GM19351 (cell line): ENCODE measurements at regions not wholly inside any gene's neighbourhood (a gene's known extent, or its start where the extent isn't known, plus 50 kb on each side); places are given as distances from the start of the nearest gene placed in this dataset.
A peak's percentile ranks its signal among the peaks of the same experiment; 100 is the strongest.

Experiments used
- ATAC-seq: cut with Tn5 transposase; IDR thresholded peaks from one replicate; pipeline ENCODE4 v1.9.1; 2021; ENCODE audit warnings: mild to moderate bottlenecking, moderate library complexity; ENCODE audit not compliant: unreplicated experiment

DNA sequence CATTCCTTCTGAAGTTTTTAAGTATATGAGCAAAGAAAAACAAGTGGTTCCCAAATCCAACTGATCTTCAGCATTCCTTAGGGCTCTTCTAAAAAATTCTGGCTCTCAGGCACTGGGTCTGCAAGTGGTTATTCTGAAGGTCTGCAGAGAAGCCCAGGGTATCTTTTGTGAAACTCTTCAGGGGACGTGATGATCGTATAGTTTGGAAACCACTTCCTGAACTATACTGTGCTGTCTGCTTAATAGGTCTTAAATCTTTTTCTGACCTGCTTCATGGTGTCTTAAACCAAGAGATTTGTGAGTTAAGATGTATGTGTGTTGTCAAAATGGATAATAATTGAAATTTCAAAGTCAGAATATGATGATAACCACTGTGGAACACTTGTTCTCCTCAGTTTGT, 115.5 kb downstream of the LHX9 start:
- ATAC-seq = no peak

DNA sequence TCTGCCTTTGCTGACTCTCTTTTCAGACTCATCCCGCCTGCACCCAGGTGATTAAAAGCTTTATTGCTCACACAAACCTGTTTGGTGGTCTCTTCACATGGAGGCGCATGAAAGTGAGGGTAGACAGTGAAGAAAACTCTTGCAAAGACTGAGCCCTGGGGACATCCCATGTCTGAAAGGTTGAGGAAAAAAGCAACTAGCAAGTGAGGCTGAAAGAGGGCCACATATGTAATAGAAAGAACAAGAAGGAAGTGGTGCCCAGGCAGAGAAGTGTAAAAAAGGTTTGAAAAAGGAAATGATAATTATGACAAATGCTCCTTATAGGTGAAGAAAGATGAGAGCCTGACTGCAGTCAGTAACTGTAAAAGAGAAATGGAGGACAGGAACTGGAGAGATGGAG, 115.9 kb upstream of the NEK7 start:
- no peak for ATAC-seq

DNA sequence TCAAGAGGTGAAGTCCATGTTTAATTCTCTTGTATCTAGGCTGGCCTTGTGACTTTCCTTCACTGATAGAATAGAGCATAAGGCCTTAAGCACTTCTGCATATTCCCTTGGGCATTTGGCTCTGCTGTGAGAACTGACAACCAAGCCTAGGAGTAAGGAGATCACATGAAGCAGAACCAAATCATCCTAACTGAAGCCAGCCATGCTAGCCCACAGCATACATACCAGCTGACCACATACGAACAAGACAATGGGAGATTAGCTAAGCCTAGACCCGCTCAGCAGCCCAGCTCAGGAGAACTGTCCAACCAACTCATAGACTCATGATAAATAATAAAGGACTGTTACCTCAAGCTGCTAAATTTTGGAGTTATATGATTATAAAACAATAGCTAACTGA, 114.6 kb upstream of the NEK7 start:
- ATAC-seq = no peak

DNA sequence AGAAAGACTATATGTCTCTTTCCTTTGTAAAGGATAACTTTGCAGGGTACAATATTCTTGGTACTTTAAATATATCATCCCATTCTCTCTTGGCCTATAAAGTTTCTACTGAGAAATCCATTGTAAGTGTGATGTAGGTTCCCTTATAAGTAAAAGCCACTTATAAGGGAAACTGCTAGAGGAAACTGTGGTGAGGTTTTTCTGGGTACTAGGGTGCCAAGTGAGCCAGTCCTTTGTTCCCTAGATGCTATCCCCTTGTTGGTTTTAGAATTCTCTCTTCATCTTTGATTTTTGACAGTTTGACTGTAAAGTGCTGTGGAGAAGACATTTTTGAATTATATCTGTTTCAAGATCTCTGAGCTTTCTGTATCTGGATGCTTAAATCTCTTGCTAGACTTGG, 108.9 kb upstream of the NEK7 start:
- ATAC-seq = no peak

DNA sequence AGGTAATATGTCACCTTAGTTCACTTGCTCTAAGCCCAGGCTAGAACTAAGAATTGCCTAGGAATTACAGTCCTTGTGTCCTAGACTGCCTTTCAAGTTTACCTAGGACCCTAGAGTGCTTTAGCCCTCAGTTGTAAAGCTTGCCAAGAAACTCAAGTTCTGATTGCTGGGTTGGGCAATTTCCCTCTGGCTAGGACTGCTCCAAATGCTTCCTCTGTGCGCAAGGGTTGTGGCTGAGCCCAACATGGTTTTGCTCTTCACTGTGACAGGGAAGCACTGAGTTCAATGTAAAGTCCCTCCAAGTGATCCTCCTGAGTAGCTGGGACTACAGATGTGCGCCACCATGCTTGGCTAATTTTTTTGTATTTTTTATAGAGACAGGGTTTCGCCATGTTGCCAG, 102.3 kb upstream of the NEK7 start:
- ATAC-seq = no peak

DNA sequence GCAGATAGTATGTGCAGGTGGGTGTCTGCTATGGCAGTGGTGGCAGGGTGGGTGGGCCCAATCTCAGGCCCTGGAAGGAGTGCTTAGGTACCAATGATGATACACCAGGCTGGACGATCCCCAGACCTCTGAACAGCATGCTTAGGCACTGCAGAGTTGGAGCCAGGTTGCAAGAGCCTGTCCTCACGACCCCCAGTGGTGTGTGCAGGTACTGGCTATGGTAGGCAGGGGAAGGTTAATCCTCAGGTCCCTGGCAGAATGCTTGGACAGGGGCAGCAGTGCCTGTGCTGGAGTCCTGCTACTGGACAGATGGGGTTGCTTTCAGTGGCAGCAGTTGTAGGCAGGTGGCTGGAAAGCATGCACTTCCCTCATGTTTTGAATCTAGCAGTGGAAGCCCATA, 100.5 kb upstream of the NEK7 start:
- ATAC-seq = peak; percentile 92

DNA sequence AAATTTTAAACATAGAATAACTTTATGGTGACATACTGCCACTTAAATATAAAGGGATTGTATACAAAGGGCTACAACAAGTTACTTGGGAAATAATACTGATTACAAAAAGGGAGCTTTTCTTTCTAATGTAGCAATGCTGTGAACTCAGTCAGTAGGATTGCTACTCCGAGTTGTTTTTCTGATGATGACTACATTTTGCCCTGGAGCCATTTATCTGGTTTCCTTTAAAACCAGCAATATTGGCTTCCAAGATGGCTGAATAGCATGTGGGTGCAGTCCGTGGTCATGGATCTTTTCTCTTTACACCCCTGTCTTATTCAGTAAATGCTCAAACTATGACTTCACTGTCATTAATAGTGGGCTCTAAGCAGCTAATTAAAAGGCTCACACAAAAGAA, 92.6 kb upstream of the NEK7 start:
- ATAC-seq = no peak

DNA sequence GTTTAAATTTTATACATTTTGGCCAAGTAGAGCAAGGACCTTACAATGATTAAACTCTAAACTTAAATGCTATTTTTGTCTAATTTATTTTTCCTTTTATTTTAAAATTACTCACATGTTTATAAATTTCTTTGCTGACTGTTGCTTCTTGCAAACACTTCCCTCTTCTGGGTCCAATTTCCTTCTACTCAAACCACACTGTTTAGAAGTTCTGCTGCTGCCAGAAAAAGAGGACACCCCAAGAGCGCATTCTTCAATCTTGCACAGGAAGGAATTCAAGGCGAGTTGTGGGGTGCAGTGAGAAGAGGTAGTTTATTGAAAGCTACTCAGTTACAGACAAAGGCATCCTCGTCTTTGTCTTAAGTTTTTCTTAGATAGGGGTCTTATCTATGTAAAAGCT, 88.5 kb upstream of the NEK7 start:
- ATAC-seq = no peak

DNA sequence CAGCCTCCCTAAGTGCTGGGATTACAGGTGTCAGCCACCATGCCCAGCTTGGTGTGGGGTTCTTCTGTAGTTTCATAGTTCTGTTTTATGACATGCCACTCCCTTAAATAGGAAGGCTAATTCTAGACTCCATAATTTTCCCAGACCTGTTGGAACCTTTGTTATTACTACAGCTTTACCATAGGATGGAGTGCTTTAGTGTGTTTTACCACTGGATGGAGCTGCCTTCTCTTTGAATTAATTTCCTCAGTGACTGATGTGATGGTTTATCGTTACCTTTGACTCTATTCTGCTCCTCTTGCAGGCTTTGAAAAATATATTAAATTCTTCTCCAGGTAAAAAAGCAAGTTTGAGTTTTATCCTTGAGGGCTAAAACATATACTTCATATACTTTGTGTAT, 84.6 kb upstream of the NEK7 start:
- no peak for ATAC-seq

DNA sequence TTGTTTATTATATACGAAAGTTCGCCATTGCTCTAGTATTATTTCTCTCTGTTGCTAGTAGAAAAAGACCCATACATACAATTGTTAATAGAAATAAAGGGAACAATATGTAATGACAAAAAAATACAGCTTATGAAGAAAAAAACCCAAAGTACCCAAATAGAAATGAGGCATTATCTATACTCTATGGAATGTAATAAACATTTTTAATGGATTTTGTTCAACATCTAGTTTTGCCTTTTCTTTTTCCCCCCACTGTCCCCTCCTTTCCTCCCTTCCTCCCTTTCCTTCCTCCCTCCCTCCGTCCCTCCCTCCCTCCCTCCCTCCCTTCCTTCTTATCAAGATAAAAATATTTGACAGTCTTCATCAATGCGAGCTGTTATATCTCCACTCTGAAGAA, 81.5 kb upstream of the NEK7 start:
- no peak for ATAC-seq

DNA sequence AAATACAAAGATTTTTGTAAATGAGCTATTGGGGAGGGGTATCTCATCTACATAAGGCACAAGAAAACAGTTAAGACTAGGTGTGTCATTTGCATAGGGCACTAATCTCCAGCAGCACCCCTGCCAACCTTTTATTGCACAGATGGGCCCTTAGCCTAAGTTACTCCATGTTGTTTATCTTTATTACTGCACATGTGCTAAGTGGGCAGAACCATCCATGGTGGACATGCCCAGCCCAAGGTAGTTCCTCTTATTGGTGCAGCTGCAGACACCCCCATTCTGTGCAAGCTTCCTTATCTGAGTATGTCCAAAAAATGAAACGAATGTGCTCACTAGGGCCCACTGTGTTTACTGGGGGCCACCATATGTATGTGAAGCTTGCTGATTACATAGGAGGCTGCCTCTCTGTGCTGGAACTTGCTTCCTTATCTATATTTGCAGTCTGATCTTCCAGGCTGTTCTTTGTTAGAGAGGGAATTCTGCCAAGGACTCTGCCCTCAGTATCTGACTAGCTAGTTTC, 77.3 kb upstream of the NEK7 start:
- no peak for ATAC-seq

DNA sequence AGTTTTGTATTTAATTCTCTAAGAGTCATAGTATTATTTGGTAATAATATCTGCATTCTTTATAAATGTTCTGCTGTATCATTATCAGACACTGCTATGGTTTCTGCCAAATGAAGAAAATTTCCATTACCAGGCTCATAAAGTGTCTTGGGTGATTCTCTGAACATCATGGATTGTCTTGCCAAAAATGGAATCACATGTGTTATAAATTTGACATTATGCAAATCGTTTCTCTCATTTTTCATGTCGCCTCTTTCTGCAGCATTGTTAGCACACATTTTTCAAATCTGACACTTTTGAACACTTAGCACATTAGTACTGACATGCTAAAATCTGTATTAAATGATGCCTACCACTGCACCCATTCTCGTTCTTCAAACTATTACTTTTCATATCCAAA, 74.2 kb upstream of the NEK7 start:
- no peak for ATAC-seq

DNA sequence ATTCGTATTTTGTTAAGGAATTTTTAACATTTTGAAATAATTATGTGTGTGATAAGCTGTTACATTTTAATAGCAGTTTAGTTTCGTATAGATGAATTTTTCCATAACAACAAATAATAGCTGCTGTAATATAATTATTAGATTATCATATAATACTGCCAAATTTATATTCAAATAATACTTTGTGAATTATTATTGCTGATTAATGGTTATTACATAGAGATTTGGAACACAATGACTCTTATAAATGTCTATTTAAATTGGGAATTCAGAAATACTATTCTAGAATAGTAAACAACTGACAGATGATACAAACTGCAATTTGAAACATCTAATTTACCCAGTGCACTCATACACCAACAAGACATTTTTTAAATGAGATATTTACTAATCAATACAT, 73.2 kb upstream of the NEK7 start:
- ATAC-seq = no peak

DNA sequence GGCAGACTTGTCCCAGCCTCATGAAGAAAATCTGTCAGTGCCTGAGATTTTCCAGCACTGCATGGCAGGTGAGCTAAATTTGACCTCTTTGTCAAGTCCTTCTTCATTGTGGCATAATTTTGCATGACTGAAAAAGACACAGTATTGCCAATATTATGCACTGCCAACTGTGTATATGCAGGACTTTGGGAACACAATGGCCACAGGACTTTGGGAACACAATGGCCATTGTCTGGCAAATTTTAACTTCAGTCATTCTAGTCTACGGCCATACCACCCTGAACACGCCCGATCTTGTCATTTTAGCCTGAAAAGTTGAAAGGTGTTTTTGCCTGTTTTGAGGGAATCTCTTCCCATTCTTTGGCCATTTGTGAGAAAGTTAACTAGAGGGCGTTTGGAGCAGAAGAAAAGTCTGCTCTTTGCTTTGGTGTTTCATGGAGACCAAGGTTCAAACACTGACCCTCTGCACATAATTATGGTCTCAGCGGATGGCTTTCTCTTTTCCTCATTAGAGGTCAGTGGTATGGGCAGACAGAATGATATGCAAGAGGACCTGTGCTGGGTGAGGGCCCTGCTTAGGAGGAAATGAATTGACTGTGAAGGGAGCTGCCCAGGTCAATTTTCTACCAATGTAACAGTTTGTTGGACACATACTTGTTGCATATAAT, 72.4 kb upstream of the NEK7 start:
- no peak for ATAC-seq

DNA sequence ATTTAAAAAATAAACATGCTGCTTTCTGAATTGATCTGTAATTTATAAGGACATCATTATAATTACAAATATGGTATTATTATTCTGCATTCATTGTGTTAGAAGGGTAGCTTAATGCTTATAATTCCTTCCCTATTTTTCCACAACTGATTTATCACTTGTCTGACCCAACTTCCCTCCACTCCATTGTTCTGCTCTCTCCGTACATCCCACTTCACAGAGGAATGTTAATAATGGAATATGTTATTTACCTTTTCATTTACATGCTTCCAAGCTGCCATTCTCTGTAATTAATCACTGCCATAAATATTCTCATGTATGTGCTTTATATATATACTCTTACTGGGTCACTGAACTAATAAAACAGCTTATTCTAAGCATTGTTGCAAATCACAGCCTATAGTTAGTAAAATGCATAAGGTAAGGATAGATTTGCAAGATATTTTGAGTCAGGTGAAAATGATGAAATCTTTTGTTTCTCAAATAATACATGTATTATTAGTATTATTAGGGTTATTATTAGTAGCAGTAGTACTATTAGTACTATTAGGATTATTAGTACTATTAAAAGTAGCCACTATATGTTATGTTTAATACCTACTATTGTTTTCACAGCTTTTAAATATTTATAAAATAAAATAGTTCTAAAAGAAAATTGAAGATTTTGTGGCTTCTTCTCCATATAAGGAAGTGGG, 70.6 kb upstream of the NEK7 start:
- no peak for ATAC-seq

DNA sequence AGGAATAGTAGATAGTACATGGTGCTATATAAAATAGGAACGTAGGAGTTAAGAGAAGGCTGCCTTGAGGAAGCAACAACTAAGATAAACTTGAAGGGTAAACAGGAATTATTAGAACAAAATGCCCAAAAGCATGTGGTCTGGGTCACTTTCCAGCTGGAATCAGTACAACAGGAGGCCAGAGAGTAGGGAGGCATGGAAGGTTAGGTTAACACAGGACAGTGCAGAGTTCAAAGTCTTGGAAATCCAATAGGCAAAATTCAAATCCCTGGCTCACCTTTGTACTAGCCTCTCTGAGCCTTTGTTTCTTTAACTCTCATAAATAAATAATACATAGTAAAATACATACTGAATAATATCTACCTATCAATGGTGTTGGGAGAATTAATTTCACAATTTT, 69.0 kb upstream of the NEK7 start:
- ATAC-seq = no peak

DNA sequence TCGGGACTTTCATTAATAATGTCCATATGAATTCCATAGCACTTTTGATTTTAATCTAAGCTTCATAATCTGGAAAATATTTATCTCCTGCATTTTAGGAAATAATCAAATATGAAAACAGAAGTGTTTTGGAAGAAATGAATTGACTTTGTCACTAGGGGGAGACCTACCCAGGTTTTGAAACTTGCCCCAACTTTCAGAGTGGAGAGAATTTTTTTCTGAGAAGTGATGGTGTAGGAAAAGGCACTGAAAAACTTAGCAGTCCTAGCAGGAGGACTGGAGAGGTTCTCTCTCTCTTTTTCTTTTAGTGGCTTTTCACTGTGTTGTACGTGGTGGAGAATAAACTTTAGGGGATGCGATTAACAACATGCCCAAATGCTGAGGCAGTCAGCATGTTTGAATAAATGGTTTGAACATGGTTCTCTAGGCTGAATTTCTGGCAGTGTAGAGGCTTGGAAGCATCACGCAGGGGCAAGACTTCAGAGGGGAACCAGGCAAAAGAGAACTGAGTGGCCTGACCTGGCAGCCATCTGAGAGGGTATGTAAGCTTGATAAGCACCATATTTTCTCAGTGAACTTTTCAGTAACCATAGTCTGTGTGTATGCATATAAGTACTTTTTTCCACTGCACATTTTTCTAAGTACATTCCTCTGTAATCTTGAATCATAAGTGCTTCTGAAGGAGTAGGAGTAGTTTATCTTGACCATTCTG, 68.3 kb upstream of the NEK7 start:
- peak; percentile 62 for ATAC-seq

DNA sequence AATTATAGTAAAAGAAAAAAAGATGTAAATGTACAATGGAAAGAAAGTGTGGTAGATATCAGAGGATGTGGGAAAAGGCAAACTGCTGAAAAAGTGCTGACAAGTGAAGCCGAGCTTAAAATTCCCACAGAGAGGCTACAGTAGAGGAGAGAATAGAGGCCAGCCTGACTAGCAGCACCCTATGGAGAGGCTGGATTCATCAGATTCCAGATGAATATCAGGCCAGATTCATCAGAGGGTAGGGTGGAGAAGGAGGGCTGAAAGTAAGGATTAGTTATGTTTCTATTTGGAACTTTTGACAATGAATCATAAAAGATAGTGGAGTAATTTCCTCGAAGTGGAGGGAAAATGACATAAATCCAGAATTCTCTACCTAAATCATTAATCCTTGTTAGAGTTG, 60.4 kb upstream of the NEK7 start:
- no peak for ATAC-seq

DNA sequence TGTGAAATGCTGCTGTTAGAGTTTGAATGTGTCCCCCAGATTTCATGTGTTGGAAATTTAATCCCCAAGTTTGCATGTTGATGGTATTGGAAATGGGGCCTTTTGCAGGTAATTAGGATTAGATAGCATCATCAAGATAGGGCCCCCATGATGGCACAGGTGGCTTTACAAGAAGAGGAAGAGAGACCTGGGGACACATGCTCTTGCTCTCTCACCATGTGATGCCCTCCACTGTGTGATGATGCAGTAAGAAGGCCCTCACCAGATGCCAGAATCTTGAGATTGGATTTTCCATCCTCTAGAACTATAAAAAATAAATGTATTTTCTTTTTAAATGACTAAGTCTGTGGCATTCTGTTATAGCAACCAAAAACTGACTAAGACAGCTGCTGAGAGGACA, 57.0 kb upstream of the NEK7 start:
- ATAC-seq = no peak

DNA sequence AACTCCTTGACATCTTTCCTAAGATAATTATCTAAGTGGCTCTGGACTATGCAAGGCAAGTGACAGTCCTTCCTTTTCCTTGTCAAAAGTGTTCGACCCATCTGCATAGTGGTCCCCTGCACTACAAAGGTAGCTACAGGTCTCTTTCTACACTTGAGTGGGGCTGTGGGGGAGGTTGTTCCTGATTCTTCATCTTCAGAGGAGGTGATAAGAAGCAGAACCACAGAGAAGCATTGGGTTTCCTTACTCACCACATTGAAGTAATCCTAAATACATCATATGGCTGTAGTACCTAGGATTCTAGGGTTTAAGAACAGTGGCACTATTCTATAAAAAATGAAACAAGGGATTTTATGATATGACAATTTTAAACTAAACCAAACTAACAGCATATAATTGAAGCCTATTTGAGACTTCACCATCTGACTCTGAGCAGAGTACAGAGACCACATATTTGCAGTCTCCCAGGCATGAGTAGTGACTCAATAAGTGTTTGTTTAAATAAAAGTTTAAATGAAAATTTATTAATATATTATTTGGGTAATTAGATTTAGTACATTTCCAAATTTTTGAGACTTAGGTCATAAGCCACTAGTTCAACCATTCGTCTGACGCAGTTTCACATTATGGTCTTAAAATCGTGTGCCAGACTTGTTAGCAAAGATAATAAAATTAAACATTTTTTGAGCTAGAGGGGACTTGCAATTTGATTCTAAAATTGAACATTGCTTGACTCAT, 54.9 kb upstream of the NEK7 start:
- ATAC-seq = no peak

DNA sequence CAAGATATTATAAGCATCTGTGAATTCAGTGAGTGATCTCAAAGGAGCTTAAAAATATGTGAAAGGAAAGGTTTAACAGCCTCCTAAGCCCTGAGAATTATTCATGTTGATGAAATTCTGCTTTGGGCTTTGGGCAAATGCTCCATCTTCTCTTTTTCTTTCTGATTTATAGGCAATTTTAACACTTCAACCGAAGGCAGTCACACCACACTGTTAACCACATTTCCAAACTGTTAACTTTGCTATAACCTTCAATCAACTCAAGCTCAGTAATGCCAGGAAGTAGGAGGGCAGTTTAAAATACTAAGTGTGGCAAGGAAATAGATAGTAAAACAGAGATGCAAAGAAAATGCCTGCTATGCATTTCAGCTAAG, 54.4 kb upstream of the NEK7 start:
- ATAC-seq = no peak

DNA sequence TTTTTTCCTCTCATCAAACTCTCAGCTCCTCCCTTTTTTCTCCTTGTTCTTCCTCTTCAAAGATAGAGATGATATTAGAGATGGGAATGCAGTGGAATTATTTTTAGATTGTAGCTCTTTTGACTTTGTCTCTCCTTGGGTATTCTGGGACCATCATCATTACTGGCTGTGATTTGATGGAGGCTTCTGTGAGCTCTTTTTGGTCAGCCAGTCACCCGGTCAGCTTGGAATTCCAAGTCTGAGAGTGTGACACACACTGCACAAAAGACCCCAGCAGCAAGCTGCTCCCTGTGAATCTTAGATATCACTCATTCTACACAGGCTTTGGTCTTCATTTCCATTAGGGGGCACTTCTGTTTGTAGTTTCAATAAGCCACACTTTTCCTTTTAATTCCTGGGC, 51.6 kb upstream of the NEK7 start:
- no peak for ATAC-seq
